ENCODE measurements at regions not wholly inside any gene's neighbourhood (a gene's known extent, or its start where the extent isn't known, plus 50 kb on each side); places are given as distances from the start of the nearest gene placed in this dataset.

DNA sequence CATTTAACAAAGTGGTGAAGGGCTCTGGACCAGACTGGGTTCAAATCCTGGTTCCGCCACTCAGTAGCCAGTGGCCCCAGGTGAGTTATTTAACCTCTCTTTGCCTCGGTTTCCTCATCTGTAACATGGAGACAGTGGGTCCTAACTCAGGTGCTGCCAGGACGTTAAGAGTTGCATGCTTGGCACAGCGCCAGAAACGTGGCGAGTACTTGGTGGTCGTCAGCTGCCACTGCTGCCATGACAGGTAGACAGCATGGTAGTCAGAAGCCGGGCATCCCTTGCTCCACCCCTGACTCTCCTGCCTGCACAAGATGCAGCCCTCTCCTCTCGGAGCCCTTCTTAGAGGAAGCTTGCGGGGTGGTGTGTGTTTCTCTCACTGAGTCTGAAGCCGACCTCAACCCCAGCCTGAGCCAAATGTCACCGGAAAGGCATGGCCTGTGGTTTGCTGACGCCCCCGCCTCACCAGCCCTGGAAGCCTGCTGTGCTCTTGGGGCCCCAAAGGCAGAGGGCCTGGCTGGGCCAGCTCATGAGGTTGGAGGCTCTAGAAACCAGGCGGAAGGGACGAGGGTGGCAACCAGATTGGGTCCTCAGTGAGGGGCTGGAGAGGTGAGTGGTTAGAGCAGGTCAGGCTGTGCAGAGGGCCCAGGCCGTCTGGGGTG is 160.8 kb upstream of the TLE3 start:
- DNase-seq: peak; percentile 87

DNA sequence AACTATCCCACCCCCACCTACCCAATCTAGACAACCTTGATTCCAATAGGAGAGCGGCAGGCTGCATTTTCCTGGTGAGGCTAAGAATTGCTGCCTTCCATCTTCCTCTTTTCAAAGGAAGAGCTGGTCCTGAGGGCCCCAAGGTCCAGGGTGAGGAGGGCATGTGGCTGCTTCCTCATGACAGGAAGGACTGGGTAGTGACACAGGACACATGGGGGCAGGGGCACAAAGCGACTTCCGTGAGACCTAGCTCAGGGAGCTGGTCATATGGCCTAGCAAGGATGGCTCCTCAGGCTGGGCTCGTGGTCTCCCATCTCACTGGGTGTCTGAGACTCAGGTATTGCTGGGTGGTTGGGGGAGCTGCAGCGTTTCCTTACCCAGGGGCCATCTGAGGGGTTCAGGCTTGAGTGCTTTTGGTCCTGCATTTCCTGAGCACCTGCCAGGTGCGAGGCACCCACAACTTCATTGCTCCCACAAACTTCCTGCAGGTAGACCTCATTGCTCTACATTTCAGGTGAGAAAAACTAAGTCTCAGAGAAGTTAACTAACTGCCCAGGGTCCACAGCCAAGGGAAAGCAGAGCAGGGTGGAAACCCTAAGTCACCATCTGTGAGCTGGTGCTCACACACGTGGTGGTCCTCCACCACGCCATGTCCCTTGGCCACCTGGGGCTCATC is 160.0 kb upstream of the TLE3 start:
- peak; percentile 45 for DNase-seq

DNA sequence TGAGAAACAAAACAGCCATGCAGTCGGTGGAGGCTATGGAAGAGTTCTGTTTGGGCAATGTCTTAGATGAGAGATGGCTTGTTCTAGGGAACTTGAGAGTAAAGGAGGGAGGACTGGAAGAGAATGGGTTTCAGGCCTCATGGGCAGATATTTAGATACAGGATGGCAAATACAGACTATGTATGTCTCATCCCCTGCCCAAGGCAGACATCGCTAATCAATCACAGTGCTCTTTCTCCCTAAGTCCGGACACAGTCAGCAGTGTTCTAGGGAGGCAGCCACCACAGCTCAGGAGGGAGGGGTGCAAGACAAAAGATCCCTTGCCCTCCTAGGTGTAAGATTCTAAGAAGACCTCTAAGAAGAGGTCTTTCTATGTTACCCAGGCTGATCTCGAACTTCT is 159.3 kb upstream of the TLE3 start:
- no peak for DNase-seq

DNA sequence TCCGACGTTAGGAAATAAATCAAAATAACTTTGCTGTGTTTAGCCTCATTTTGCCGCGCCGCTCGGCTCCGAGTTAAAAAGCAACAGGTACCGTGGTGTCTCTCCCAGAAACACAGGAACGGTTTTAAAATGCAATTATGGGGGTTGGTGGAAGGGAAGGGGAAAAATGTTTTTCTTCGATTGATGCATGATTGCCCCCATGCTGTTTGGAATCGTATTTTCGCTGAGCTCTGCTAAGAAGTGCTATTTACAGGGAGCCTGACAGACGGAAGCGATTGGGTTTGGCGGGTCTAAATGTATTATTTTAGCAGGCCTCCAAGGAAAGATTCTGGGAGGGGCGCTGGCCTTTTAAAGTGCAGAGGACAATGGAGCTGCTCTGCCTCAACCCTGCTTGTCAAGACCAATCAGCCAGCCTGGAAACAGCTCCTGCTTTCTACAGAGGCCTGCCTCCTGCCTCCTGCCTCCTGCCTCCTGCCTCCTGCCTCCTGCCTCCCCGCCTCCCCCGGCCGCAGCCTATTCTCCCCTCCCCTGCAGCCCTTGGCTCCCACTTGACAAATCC is 156.7 kb upstream of the TLE3 start:
- no peak for DNase-seq

DNA sequence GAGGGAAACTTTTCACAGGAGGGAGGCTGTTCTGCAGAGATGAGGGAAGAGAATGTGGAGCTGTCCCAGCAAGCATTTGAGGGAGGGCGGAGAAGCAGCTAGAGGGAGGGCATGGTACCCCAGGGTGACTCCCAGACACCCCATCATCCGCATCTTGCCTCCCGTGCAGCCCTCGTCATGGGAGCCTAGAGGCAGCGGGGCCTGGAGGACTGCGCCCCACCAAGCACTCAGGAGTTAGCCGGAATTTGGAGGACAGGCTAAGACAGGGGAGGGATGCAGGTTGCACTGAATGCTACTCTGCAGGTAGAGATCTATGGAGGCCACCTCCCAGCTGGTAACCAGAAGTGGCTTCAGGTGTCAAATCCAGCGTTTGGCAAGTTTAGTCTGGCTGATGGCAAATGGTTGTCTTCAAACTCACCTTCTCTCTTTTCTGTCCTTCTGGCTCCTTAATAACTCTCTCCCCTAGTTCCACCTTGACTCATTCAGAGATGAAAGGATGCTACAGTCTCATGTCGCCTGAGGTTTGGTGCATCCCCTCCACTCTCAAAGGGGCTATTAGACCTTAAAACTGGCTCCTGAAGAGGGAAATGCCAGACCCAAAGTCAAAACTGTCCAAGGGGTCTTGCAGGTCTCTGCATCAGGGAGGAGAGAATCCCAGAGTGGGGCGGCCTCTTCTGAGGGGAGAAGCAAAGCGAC is 155.9 kb upstream of the TLE3 start:
- DNase-seq: no peak

DNA sequence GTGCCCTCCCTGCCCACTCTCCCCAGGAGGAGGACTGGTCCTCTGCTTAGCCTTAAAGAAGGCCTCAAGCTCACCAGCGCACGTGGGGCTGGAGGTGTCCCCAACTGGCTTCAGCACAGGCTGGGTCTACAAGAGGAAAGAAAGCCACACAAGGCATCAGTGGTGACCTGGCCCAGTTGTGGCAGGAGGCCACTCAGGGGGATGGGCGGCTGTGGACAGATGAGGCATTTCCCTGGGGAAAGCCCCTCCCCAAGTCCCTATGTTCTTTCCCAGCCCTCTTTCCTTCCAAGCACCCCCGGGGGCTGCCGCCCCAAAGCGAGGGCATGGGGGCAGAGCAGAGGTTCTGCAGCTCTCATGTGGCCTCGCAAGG is 155.2 kb upstream of the TLE3 start:
- DNase-seq: no peak

DNA sequence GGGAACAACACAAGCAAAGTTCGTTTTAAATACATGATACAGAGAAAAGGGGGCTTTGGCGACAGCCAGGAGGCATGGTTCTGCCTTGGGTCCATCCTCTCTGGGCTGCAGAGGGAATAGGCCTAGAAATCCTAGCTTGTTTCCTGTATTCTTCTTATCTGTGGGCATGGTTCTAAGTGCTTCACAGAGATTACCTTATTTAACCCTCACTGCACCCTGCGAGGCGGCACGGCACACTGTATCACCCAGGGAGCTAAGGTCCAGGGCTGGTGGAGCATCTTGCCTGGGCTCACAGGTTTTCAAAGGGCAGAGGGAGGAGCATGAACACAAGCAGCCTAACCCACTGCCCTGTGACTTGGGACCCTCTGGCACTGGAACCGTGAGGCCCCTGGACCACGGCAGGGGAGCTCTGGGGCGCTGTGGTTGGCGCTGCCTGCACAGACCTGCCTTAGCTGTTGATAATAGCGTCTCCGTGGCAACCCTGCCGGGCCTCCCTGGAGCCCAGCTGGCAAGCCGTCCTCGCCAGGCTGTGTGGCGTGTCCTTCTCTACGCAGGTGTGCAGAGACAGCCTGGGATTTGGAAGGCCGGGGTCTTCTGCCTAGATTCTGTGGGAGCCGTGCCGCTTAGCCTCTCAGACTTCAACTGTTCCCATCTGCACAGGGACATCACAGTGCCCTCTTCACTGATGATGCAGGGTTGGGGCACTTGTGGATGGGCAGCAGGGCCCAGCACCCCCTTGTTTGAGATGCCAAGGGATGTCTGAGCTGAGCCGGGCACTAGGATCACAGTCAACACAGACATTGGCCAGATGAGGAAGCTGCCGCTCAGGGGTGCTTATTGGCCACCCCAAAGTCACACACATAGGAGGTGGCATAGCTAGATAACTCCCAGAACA is 154.6 kb upstream of the TLE3 start:
- DNase-seq: no peak

DNA sequence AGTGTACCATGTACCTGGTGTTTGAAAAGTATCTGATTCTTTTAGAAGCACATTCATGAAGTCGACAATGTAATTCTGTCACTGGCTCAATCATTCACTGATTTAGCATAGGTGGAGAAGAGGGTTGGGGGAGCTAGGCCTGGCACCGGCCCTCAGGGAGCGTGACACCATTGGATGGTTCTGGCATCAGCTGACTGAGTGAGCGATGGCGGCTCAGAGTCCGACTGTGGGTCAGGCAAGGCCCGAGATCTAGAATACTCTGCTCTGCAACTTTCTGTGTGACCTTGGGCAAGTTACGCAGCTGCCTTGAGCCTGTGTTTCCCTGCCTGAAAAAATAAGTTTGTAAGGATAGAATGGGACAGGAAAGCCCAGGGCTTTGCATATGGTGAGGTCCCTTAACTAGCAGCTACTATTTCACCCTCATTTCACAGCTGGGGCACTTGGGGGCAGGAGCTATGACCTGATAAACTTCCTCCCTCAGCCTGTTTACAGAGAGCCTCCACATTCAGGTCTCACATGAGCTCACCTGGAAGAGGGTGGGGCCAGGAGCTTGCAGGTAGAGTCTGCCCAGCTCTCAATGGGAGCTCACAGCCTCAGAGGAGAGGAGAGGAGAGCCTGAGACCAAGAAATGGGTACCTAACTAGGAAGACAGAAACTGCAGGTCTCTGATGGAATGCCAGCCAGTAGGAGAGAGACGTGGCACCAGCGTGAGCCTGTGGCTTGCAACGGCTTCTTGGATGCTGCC is 153.7 kb upstream of the TLE3 start:
- no peak for DNase-seq

DNA sequence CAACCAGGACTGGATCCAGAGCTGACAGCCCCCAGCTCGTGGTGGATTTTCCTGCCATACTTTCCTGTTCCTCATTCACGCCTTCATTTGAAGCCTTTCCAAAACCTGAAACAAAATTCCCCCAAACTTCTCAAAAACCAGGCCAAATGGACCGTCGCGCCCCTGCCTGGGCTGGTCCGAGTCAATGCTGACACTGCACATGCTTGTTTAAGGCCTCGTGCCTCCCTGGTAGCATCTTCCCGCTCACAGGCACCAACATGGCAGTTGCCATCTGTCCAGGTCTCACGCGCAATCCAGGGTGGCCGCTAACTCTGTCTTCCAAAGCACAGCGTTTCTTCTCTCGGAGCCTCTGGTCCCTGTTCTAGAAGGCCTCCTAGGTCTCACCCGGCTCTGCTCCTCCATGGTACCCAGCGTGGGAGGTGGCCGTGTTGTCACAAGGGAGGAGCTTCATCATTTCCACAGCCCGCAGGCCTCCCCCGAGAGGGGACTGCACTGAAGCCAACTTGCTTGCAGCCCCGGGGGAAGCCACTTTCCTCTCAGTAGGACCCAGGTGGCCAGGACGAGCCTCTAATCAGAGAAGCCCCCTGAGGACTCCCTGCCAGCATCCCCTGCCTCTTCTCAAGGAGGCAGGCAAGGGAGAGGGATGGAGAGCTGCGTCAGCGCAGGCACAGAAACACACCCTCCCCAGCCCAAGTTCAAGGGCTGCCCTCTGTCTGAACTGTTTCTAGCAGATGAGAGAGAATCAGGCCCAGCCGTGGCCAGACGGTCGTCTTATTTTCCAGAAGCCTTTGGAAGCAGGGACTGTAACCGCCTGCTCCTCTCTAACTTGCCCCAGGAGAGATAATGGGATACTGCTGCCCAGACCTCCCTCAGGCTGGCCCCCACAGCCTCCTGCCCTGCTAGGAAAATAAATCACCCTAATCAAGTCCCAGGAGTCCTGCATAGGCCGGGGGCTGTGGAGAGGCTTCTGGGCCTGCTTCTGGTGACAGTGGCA is 152.8 kb upstream of the TLE3 start:
- no peak for DNase-seq

DNA sequence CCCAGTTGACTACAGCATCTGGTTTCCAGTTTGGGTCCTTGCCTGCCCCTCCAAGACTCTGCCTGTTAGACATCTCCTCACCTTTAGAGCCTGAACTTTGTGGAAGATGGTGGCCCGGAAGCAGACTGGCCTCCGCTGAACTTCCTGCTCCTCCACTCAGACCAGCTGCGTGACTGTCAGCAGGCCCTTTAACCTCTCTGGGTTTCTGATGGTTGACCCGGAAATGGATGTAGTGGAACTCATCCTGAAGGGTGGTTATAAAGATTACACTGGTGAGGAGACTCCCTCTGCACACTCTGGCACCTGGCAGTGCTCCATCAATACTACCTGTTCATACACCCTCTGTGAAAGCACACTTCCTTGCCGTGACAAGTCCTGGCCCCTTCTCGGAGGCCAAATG is 151.9 kb upstream of the TLE3 start:
- DNase-seq: no peak

DNA sequence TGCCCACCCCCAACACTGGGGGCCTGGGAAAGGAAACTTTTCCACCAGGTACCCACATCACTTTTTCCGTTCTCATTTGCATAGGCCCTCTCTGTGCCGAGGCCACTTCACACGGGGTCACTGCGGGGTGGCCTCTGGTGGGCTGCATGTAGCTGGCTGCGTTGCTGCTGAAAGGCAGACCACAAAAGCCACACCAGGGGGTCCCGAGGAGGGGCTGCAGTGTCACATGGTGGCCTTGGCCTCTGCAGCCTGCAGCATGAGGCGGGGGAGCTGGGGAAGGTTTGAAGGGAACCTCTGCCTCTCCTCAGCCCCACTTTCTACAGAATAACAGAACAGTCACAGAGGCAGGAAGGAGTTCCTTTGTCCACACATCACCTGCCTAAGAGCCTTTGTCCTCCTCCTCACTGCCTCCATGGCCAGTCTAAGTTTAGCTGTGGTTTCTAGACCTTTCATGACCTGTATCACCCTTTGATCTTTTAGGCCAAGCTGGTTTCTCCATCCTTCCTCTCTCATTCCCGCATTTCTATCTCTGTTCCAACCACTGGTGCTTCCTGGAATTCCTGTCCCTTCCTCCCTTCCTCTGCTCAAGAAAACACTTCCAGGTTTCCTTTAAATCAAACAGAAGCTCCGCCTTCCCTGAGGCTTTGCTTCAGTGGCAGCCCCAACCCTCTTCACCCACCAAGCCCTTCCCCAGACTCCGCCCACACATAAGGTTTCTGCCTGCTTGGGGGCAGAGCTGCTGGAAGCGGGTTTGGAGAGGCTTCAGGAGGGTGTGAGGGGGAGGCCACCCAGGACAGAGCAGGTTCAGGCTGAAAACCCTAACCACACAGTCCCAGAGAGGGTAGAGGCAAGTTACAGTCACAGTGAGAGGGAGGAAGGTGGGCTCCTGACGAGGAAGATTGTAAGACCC is 150.7 kb upstream of the TLE3 start:
- no peak for DNase-seq

DNA sequence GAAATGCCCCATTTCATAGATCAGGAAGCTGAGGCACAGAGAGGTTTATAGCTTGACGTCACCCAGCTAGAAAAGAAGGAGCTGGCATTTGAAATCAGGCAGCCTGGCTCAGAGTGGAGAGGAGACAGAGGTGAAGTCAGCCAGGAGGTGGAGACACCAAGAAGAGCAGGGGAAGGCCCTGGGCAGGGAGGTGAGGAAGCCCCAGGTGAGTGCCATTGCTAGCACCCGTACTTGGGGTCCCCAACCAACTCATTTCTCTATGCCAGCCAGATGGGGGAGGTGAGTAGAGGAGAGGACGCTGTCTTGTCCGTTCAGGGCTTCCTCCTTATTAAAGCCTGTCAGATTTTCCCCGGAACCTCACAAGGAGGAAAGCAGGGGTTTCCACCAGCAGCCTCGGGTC is 149.6 kb upstream of the TLE3 start:
- DNase-seq: no peak

DNA sequence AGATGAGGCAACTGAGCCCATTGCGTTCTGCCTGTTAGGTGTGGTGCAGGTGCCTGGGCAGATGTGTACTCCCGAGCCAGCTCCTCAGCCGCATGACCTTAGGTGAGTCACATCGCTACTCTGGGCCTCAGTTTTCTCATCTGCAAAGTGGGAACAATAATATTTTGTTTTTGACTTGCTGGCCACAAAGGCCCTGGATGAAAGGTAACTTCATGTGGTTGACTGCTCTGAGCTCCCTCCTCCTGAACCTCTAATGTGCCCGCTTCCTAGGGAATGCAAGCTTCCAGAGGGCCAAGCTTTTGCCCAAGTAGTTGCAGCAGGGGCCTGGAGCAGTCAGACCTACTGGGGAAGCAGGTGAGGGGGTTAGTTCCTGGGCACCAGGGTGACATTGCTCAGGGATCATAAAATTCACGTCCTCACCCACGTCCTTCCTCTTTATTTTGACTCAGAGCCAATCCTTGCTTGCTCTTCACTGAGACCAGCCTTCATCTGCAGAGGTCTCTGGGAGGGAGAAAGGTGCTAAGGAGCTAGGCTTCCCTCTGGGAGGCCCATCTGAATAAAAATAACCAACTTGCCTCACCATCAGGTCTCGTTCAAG is 149.0 kb upstream of the TLE3 start:
- no peak for DNase-seq

DNA sequence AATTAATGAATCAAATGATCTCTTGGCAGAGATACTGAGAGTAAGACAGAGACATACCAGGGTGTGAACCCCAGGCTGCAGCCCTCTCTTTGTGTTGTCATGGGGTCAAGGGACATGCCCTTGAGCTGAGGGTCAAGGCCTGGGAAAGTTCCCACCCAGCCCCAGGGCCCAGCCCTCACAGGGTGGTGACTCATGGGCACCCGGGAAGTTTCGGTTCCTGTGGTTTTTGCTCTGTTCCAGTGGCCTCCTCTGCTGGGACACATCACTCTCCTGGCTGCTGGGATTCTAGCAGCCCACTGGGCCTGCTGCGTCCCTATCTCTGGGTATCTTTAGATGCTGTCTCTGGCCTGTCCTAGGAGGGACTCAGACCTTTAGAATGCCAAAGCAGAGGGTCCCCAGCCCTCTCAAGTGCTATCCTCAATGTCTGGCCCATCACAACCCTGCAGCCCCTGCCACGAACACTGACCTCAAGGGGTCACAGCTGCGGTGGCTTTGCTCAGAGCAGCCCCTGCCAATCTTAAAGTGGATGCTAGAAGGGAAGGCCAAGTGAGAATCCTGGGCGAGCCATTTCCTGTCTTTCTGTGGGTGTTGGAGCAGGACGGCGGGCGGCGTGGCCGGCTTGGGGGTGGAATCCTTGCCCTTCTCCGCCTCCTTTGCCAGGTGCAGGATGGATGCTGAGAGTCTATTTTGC is 148.4 kb upstream of the TLE3 start:
- peak; percentile 52 for DNase-seq

DNA sequence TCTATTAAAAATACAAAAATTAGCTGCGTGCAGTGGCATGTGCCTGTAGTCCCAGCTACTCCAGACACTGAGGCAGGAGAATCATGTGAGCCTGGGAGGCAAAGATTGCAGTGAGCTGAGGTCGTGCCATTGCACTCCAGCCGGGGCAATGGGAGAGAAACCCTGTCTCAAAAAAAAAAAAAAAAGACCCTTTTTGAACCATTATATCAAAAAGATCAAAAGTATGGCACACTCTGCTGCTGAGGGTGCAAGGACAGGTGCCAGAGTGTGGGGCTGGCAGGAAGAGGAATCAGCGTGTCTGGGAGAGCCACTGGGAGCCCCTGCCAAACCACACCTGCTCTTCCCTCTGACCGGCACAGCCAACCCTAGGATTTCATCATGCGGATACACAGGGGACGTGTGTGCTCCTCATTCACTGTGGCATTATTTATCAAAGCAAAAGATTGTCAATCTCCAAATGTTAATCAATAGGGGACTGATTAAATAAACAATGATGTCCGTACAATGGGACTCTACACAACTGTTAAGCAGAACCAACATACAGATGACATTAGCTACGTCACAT is 147.3 kb upstream of the TLE3 start:
- no peak for DNase-seq

DNA sequence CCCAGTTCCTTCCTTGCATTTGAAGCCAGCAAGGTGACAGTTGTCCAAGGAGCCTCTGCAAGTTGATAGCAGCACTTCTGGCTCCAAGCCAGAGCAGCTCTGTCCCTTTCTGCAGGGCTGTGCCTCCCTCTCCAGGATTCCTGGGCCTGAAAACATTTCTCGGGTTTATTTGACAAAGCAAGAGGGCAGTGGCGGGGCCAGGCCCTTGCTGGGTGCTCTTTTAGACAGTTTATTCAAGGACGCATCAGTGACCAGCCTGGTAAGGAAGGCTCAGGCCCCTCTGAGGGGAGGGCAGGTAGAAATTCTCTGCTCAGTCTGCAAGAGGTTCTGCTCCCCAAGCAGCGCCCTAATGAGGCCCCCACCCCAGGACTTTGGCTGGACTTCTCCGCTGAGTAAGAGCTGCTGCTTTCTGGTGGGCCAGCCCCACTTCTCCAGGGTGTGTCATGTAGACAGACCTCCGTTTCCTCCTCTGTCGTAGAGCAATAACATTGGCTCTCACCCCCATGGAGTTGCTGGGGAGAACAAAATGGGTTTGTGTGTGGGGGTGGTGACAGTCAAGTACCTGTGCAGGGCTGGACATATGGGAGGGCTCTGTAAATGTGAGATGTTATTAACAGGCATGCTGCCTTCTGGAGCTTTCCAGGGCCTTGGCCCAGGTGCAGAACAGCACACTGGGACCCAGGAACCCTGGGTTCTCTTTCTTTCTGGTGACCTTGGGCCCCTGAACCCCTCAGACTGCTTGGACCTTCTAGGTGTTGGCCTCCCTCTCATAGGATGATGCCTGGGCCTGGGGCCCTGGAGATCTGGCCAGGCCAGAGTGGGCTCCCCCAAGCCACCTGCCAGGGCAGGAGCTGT is 146.2 kb upstream of the TLE3 start:
- DNase-seq: no peak

DNA sequence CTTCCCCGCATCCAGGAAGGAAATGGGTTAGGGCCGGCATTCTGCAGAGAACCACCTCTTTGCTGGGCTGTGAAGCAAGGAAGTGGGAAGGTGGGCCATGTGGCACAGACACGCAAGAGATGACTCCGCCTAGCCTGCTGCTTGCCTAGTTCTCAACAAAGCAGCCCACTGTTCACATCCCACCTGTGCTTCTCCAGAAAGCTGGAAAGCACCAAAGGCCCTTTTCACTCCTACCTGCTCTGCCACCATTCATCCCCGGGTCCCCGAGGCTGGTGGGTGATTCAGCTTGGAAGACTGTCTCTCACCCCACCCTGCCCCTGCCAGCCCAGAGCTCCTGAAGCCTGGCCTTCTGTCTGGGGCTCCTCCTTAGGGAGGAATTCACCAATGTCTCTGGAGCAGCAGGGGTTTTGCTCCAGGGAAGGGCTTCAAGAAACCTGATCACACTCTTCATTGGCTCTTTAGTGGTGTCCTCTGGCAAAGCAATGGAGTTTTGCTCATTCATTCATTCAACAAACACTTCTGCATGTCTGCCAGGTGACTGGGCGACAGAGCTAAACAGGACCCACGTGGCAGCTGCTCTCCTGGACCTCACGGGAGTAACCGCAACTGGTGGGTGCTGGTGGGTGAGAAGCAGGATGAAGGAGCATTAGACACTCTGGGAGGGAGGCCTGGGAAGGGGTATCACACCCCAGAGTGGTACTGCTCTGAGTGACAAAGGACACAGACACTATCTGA is 145.4 kb upstream of the TLE3 start:
- no peak for DNase-seq
